ENCODE measurements at regions not wholly inside any gene's neighbourhood (a gene's known extent, or its start where the extent isn't known, plus 50 kb on each side); places are given as distances from the start of the nearest gene placed in this dataset.
"Not testable (repeated sequence)": the region's sequence is repeated elsewhere in the genome, so short reads cannot be mapped to it uniquely, and the experiment has no call there.

DNA sequence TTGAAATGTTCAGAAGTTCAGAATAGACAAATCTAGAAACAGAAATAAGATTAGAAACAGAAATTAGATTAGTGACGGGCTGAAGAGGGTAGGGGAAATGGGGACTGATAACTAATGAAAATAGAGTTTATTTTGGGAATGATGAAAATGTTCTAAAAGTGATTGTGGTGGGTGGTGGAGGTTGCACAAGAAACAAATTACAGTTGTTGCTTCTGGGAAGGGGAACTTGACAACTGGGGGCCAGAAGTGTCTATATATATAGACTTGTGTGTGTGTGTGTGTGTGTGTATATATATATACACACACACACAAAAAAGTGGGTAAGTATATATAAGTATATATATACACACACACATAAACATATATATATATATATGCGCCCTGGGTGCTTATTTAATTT lies 86.5 kb upstream of the RREB1 start:
- no peaks in the 10 kb centered on the region for H3K9me3 ChIP-seq (ENCODE audit: low read depth, low read length, poor library complexity, severe bottlenecking)
- no peaks in the 10 kb centered on the region for H3K4me1 ChIP-seq (ENCODE audit: insufficient read depth, low read length, poor library complexity, severe bottlenecking)
- H3K27me3 ChIP-seq (replicated peaks; ENCODE audit: insufficient read depth, low read depth, low read length, poor library complexity): no peaks in the 10 kb centered on the region
- CTCF ChIA-PET: no interaction called here
- H3K4me3 ChIP-seq (ENCODE audit: low read depth, low read length, poor library complexity, severe bottlenecking): no peak overlapping the region
- no peaks in the 10 kb centered on the region for H3K36me3 ChIP-seq (ENCODE audit: insufficient read depth, low read length, poor library complexity, severe bottlenecking)
- intact Hi-C loops (cut with micrococcal nuclease; ENCODE audit: unreplicated experiment): no loop called here
- no peak overlapping the region for H3K27ac ChIP-seq (ENCODE audit: low read depth, low read length, poor library complexity, severe bottlenecking)
- POLR2A ChIA-PET (ENCODE audit: low non-redundant PET): no interaction called here
- TF ChIP-seq EZH2 (IDR thresholded peaks at IDR 0.05; ENCODE audit: borderline replicate concordance, low read depth, low read length, poor library complexity, severe bottlenecking): no peak
- TF ChIP-seq, protein P1, sequence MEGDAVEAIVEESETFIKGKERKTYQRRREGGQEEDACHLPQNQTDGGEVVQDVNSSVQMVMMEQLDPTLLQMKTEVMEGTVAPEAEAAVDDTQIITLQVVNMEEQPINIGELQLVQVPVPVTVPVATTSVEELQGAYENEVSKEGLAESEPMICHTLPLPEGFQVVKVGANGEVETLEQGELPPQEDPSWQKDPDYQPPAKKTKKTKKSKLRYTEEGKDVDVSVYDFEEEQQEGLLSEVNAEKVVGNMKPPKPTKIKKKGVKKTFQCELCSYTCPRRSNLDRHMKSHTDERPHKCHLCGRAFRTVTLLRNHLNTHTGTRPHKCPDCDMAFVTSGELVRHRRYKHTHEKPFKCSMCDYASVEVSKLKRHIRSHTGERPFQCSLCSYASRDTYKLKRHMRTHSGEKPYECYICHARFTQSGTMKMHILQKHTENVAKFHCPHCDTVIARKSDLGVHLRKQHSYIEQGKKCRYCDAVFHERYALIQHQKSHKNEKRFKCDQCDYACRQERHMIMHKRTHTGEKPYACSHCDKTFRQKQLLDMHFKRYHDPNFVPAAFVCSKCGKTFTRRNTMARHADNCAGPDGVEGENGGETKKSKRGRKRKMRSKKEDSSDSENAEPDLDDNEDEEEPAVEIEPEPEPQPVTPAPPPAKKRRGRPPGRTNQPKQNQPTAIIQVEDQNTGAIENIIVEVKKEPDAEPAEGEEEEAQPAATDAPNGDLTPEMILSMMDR (conservative IDR thresholded peaks at IDR 0.05; ENCODE audit: low read depth, low read length): no peak
- no TSS peak for BruUV-seq (replicated peaks)
- no peak for DNase-seq (ENCODE audit: low spot score)

DNA sequence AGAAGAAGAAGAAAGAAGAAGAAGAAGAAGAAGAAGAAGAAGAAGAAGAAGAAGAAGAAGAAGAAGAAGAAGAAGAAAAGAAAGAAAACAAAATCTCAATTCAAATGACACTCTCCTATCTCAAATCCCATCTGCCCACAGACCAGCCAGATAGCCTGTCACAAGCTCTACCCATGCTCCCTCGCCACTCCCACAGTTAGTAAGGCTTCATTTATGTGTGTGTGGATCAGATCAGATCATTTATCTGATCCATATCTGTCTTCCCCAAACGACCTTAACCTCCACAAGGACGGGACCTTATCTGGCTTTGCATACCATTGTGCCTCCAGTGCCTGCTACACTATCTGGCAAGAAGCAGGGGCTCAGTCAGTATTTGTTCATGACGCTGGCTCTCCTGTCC lies 81.9 kb upstream of the RREB1 start:
- ChIA-PET POLR2A (ENCODE audit: low non-redundant PET) (no interaction called here), CTCF (no interaction called here)
- no peak for DNase-seq (ENCODE audit: low spot score)
- H3K4me3 ChIP-seq (ENCODE audit: low read depth, low read length, poor library complexity, severe bottlenecking): no peak overlapping the region
- no peak overlapping the region for H3K27ac ChIP-seq (ENCODE audit: low read depth, low read length, poor library complexity, severe bottlenecking)
- no peaks in the 10 kb centered on the region for H3K4me1 ChIP-seq (ENCODE audit: insufficient read depth, low read length, poor library complexity, severe bottlenecking)
- no peaks in the 10 kb centered on the region for H3K36me3 ChIP-seq (ENCODE audit: insufficient read depth, low read length, poor library complexity, severe bottlenecking)
- H3K27me3 ChIP-seq (replicated peaks; ENCODE audit: insufficient read depth, low read depth, low read length, poor library complexity): no peaks in the 10 kb centered on the region
- no TSS peak for BruUV-seq (replicated peaks)
- intact Hi-C loops (cut with micrococcal nuclease; ENCODE audit: unreplicated experiment): no loop called here
- H3K9me3 ChIP-seq (ENCODE audit: low read depth, low read length, poor library complexity, severe bottlenecking): no peaks in the 10 kb centered on the region
- no peak for TF ChIP-seq EZH2 (IDR thresholded peaks at IDR 0.05; ENCODE audit: borderline replicate concordance, low read depth, low read length, poor library complexity, severe bottlenecking)
- TF ChIP-seq, protein P1 (conservative IDR thresholded peaks at IDR 0.05; ENCODE audit: low read depth, low read length): no peak

DNA sequence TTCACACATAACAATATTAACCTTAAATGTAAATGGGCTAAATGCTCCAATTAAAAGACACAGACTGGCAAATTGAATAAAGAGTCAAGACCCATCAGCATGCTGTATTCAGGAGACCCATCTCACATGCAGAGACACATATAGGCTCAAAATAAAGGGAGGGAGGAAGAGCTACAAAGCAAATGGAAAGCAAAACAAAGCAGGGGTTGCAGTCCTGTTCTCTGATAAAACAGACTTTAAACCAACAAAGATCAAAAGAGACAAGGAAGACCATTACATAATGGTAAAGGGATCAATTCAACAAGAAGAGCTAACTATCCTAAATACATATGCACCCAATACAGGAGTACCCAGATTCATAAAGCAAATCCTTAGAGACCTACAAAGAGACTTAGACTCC lies 78.8 kb upstream of the RREB1 start:
- POLR2A ChIA-PET (ENCODE audit: low non-redundant PET): interaction anchor here (0.6 kb wide), 1 partner anchor 350 kb away, joined by 3 read pairs; no protein-coding TSS in a partner anchor
- H3K9me3 ChIP-seq (ENCODE audit: low read depth, low read length, poor library complexity, severe bottlenecking); intact Hi-C loops (cut with micrococcal nuclease; ENCODE audit: unreplicated experiment); H3K36me3 ChIP-seq (ENCODE audit: insufficient read depth, low read length, poor library complexity, severe bottlenecking); H3K4me1 ChIP-seq (ENCODE audit: insufficient read depth, low read length, poor library complexity, severe bottlenecking); H3K27ac ChIP-seq (ENCODE audit: low read depth, low read length, poor library complexity, severe bottlenecking); H3K4me3 ChIP-seq (ENCODE audit: low read depth, low read length, poor library complexity, severe bottlenecking); H3K27me3 ChIP-seq (replicated peaks; ENCODE audit: insufficient read depth, low read depth, low read length, poor library complexity); BruUV-seq (replicated peaks); CTCF ChIA-PET; DNase-seq (ENCODE audit: low spot score): not testable (repeated sequence)

DNA sequence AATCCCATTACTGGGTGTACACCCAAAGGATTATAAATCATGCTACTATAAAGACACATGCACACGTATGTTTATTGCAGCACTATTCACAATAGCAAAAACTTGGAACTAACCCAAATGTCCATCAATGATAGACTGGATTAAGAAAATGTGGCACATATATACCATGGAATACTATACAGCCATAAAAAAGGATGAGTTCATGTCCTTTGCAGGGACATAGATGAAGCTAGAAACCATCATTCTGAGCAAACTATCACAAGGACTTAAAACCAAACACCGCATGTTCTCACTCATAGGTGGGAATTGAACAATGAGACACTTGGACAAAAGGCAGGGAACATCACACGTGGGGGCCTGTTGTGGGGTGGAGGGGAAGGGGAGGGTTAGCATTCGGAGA lies 76.8 kb upstream of the RREB1 start:
- H3K27me3 ChIP-seq (replicated peaks; ENCODE audit: insufficient read depth, low read depth, low read length, poor library complexity); H3K4me1 ChIP-seq (ENCODE audit: insufficient read depth, low read length, poor library complexity, severe bottlenecking); H3K36me3 ChIP-seq (ENCODE audit: insufficient read depth, low read length, poor library complexity, severe bottlenecking); POLR2A ChIA-PET (ENCODE audit: low non-redundant PET); H3K27ac ChIP-seq (ENCODE audit: low read depth, low read length, poor library complexity, severe bottlenecking); BruUV-seq (replicated peaks); H3K4me3 ChIP-seq (ENCODE audit: low read depth, low read length, poor library complexity, severe bottlenecking); intact Hi-C loops (cut with micrococcal nuclease; ENCODE audit: unreplicated experiment); DNase-seq (ENCODE audit: low spot score); CTCF ChIA-PET; H3K9me3 ChIP-seq (ENCODE audit: low read depth, low read length, poor library complexity, severe bottlenecking): not testable (repeated sequence)
